Effector memory CD4-positive, alpha-beta T cell (primary cell): ENCODE measurements at regions not wholly inside any gene's neighbourhood (a gene's known extent, or its start where the extent isn't known, plus 50 kb on each side); places are given as distances from the start of the nearest gene placed in this dataset.

Experiments used
- DNase-seq, 3 donors: peaks; one replicate each; pipeline ENCODE4 v3.0.0-alpha.2; 2020
- H3K27ac ChIP-seq: 2 replicates; pipeline ENCODE4 v1.7.0; 2013; ENCODE audit warnings: mild to moderate bottlenecking, low read length, moderate library complexity; ENCODE audit not compliant: insufficient read depth, poor library complexity, severe bottlenecking
- H3K27me3 ChIP-seq: replicated peaks from 2 replicates; pipeline ENCODE4 v1.7.0; 2013; ENCODE audit warnings: mild to moderate bottlenecking, low read length; ENCODE audit not compliant: insufficient read depth, control insufficient read depth, poor library complexity, severe bottlenecking
- H3K36me3 ChIP-seq: 2 replicates; pipeline ENCODE4 v1.7.0; 2013; ENCODE audit warnings: mild to moderate bottlenecking, low read length, moderate library complexity; ENCODE audit not compliant: control insufficient read depth, insufficient read depth
- H3K4me1 ChIP-seq: 2 replicates; pipeline ENCODE4 v1.7.0; 2013; ENCODE audit warnings: low read length, mild to moderate bottlenecking; ENCODE audit not compliant: control insufficient read depth, insufficient read depth, poor library complexity, severe bottlenecking
- H3K4me3 ChIP-seq: 2 replicates; pipeline ENCODE4 v1.7.0; 2013; ENCODE audit warnings: low read length, low read depth, mild to moderate bottlenecking; ENCODE audit not compliant: insufficient read depth, poor library complexity, severe bottlenecking
- H3K9me3 ChIP-seq: 2 replicates; pipeline ENCODE4 v1.7.0; 2013; ENCODE audit warnings: mild to moderate bottlenecking, low read length, moderate library complexity; ENCODE audit not compliant: control insufficient read depth

DNA sequence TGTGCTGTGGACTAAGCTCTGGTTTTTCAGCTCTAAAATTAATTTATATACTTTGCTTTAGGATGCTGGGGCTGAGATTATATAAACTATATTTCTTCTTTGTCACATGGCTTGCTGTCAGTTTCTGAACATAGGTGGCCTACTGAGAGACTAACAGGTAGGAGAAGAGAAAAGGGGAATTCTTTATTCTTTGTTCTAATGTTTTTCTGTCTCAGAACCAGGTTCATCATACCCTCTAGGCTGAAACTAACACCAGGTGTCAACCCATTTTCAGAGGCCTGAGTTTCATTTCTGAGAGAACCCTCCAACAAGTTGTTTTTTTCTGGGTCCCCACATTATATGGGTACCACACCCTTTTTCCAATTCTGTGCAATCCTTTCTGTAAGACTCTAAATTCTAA is 843.6 kb downstream of the TRIB2 start:
- Histone ChIP-seq H3K4me3 (no peak overlapping the region), H3K9me3 (no peaks in the 10 kb centered on the region), H3K27ac (no peak overlapping the region), H3K4me1 (no peaks in the 10 kb centered on the region), H3K36me3 (no peaks in the 10 kb centered on the region), H3K27me3 (no peaks in the 10 kb centered on the region)
- DNase-seq = no peak

DNA sequence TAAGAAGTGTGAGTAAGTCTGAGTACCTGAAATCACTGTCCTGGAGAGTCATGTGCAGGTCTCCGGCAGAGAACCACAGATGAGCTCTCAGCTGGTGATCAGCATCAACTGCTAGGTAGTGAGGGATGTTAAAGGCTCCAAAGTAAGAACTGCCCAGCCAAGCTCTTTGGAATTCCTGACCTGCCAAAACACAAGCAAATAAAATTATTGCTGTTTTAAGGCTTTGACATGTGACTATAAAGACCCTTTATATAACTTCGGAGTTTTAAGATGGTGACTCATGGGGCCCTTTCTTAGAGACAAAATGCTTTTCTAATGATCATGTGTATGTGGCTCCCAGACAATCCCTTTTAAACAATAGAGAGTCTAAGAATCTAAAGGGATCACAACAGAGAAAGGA is 855.7 kb downstream of the TRIB2 start:
- Histone ChIP-seq H3K36me3 (no peaks in the 10 kb centered on the region), H3K4me3 (no peak overlapping the region), H3K27me3 (no peaks in the 10 kb centered on the region), H3K9me3 (no peaks in the 10 kb centered on the region), H3K4me1 (no peaks in the 10 kb centered on the region), H3K27ac (no peak overlapping the region)
- DNase-seq = no peak

DNA sequence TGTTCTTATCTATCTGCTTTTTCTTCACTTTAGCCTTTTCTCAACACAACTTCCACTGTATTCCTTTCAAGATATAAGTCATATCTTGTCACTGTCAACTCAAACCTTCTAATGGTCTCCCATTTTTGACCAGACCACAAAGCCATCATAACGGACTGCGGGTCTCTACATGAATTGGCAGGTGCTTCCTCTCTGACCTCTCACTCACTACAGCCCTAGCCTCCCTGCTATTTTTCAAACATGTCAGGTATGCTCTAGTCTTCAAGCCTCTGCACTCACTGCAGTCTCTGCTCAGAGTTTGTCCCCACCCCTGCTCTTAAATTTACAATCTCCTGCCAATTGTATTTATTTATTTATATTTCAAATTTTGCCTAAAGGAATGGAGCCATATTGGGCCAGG is 858.1 kb downstream of the TRIB2 start:
- Histone ChIP-seq H3K9me3 (no peaks in the 10 kb centered on the region), H3K27ac (no peak overlapping the region), H3K27me3 (no peaks in the 10 kb centered on the region), H3K4me3 (no peak overlapping the region), H3K36me3 (no peaks in the 10 kb centered on the region), H3K4me1 (no peaks in the 10 kb centered on the region)
- no peak for DNase-seq

DNA sequence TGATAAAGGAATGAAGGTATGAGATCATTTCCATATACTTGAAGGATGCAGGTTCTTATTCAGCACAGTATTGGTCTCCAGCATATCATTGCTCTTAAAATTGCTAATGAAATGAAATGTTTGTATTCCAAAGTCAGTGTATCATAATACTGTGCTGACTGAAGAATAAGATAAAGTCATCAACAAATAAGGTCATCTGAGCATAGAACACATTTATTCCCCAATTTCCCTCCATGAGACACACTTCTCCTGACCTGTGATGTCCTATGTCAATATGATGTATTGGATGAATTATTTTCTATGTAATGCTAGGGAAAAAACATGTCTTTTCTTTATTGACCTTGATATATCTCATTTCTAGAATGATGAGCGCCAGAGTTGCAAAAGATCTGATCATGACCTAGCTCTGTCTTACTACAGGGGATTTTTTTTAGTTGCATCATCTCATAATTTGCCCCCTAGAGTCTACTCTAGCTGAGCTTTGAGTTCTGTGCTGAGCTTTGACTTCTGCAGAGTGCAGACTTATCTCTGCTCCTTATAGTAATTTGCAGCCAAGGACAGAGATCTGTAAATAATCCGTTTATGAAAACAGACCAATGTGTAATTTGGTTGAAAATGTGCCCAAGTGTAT is 859.8 kb downstream of the TRIB2 start:
- Histone ChIP-seq H3K4me1 (no peaks in the 10 kb centered on the region), H3K27ac (no peak overlapping the region), H3K27me3 (no peaks in the 10 kb centered on the region), H3K4me3 (no peak overlapping the region), H3K9me3 (no peaks in the 10 kb centered on the region), H3K36me3 (no peaks in the 10 kb centered on the region)
- DNase-seq = no peak

DNA sequence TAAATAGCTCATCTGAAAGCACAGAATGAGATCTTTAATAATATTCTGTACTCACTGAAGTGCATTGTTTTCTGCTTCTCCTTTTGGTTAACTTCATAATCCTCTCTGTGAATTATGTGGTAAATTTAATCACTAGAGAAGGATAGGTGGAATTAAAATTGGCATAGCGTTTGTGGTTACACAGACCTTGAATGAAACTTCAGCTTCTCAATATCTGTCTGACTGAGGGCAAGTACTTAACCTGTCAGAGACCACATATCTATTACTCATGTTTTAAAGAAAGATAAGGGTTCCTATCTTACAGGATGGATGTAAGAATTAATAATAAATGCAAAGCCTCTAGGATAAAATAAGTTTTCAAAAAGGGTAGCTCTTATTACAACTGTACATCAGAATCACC is 861.8 kb downstream of the TRIB2 start:
- H3K36me3 ChIP-seq = no peaks in the 10 kb centered on the region
- no peaks in the 10 kb centered on the region for H3K27me3 ChIP-seq
- no peak overlapping the region for H3K4me3 ChIP-seq
- H3K4me1 ChIP-seq = no peaks in the 10 kb centered on the region
- no peak for DNase-seq
- H3K9me3 ChIP-seq = no peaks in the 10 kb centered on the region
- H3K27ac ChIP-seq = no peak overlapping the region

DNA sequence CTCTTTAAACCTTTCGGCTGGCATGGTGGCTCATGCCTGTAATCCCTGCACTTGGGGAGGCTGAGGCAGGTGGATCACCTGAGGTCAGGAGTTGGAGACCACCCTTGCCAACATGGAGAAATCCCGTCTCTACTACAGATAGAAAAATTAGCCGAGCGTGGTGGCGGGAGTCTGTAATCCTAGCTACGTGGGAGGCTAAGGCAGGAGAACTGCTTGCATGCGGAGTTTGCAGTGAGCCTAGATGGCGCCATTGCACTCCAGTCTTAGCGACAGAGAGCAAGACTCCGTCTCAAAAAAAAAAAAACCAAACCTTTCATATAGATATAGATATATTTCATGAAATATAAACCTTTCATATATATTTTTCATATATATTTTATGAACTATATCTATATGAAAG is 864.7 kb downstream of the TRIB2 start:
- H3K36me3 ChIP-seq = no peaks in the 10 kb centered on the region
- no peak overlapping the region for H3K4me3 ChIP-seq
- no peaks in the 10 kb centered on the region for H3K27me3 ChIP-seq
- H3K4me1 ChIP-seq = no peaks in the 10 kb centered on the region
- no peak overlapping the region for H3K27ac ChIP-seq
- no peaks in the 10 kb centered on the region for H3K9me3 ChIP-seq
- no peak for DNase-seq

DNA sequence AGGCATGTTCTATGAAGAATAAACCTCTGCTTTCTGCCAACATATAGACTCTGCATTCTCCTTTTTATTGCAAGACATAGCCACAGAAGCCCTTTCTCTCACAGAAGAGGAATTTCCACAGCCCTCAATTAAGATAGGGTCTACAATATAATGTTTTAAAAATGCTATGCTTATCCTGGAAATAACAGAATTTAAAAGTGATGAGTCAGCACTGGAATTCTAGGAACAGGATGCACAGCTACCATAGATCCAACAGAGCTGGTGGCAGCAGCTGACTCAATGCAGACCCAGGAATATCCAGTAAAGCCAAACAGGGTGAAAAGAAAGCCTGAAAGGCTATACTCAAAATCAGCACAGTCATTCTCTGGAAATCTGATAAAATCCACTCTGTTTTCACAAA is 866.9 kb downstream of the TRIB2 start:
- no peaks in the 10 kb centered on the region for H3K27me3 ChIP-seq
- H3K4me3 ChIP-seq = no peak overlapping the region
- no peaks in the 10 kb centered on the region for H3K9me3 ChIP-seq
- H3K27ac ChIP-seq = no peak overlapping the region
- DNase-seq = no peak
- no peaks in the 10 kb centered on the region for H3K4me1 ChIP-seq
- H3K36me3 ChIP-seq = no peaks in the 10 kb centered on the region

DNA sequence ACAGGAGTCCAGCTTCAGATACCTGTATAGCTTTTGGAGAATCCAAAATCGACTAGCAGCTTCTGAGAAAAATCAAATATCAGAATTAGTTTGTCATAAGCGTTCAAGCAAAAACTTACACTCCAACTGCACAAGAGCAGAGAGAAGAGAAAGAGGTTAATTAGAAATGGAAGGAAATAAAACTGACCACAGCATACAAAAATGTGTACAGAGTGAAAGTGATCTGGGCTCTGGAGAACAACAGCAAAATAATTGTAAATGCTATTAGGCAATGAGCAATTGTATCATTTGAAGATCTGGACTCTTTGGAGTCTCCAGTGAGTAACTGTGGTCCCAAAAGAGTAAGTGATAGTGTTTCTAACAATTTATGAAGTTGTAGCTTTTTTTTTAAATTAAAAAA is 867.3 kb downstream of the TRIB2 start:
- no peaks in the 10 kb centered on the region for H3K4me1 ChIP-seq
- no peaks in the 10 kb centered on the region for H3K9me3 ChIP-seq
- no peak overlapping the region for H3K4me3 ChIP-seq
- no peak overlapping the region for H3K27ac ChIP-seq
- DNase-seq = no peak
- no peaks in the 10 kb centered on the region for H3K27me3 ChIP-seq
- H3K36me3 ChIP-seq = no peaks in the 10 kb centered on the region

DNA sequence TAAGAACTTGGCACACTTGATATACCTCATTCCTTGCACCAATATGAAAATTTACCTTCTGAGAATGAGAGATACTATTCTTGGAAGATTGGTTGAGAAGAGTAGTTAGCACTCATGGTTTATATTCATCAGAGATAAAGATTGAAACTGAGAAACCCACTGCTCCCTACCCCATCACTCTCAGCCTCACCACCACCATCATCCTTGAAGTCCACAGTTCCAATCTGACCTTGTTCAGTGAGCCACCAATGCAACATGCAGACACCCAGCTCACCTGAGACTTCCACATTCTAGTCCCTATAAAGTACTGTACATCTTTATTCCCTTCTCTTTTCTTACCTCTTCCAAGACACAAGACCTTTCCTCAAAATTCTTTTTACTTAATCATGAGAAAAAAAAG is 869.0 kb downstream of the TRIB2 start:
- no peak overlapping the region for H3K4me3 ChIP-seq
- DNase-seq = no peak

DNA sequence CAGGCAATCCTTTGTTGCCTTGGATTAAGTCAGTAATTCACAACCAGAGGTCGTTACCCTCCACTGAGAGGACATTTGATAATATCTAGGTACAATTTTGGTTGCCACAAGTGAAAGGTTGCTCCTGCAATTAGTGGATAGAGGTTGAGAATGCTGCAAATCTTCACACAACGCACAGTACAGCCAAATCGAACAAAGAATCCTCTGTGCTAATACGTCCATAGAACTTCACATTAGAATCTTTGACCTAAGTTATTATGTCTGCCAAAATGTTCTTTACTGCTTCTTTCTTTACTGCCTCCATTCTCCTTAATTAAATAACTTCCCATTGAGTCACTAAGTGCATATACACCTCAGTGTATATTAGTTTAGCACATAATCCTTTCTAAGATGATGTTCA is 879.5 kb downstream of the TRIB2 start:
- H3K36me3 ChIP-seq = no peaks in the 10 kb centered on the region
- no peaks in the 10 kb centered on the region for H3K9me3 ChIP-seq
- H3K27me3 ChIP-seq = no peaks in the 10 kb centered on the region
- H3K27ac ChIP-seq = no peak overlapping the region
- no peak for DNase-seq
- H3K4me3 ChIP-seq = no peak overlapping the region
- H3K4me1 ChIP-seq = no peaks in the 10 kb centered on the region

More for the DNA sequence above, 869.0 kb downstream of the TRIB2 start:
- Histone ChIP-seq H3K36me3 (no peaks in the 10 kb centered on the region), H3K27ac (no peak overlapping the region), H3K9me3 (no peaks in the 10 kb centered on the region), H3K27me3 (no peaks in the 10 kb centered on the region), H3K4me1 (no peaks in the 10 kb centered on the region)
